ENCODE measurements at regions not wholly inside any gene's neighbourhood (a gene's known extent, or its start where the extent isn't known, plus 50 kb on each side); places are given as distances from the start of the nearest gene placed in this dataset.

DNA sequence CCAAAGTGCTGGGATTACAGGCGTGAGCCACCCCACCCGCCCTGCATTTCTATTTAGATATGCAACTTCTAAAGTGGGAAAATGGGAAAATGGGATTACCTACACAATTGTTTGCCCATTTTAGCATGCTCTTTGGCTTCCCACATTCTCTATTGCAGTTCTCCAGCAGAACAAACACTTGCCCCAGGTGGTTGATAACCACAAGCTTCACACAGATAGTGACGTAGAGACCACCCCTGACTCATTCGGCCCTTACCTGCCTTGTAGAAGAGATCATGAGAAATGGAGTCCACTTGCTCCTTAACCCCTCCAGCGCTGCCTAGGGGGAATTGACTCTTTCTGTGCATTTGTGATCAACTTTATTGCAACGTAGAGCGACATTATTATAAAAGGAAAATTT is 83.2 kb upstream of the RAP2B start:
- Histone ChIP-seq H3K4me1 (ENCODE audit: control insufficient read depth in 1 of 2, insufficient read depth in 2 of 2, low read length in 2 of 2) (no peaks in the 10 kb centered on the region), H3K36me3 (ENCODE audit: control insufficient read depth in 1 of 2, insufficient read depth in 2 of 2, low read length in 2 of 2) (no peaks in the 10 kb centered on the region), H3K27me3 (ENCODE audit: low read depth, low read length) (no peaks in the 10 kb centered on the region), H3K9me3 (ENCODE audit: control insufficient read depth in 1 of 2, low read length in 2 of 2) (no peaks in the 10 kb centered on the region), H3K4me3 (ENCODE audit: low read depth in 1 of 2, low read length in 2 of 2) (no peak overlapping the region), H3K27ac (ENCODE audit: low read length) (no peak overlapping the region)

DNA sequence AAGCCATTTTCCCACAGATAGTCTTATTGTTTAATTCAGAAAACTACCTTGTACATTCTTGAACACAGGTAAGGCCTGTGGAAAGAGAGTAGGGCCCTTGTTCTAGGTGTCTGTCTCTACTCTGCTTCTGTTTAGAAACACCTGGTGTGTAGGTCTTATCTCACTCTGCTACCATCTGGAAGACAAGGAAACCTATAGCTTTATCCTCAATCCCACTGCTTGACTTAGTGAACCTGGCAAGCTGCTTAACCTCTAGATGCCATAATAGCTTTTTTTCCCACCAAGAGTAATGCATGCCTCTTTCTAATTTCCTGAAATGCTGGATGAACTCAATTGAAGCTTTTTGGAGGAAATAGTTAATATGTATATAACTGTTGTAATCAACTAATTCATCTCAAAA is 82.6 kb upstream of the RAP2B start:
- no peaks in the 10 kb centered on the region for H3K9me3 ChIP-seq (ENCODE audit: control insufficient read depth in 1 of 2, low read length in 2 of 2)
- no peak overlapping the region for H3K4me3 ChIP-seq (ENCODE audit: low read depth in 1 of 2, low read length in 2 of 2)
- H3K27ac ChIP-seq (ENCODE audit: low read length): no peak overlapping the region
- no peaks in the 10 kb centered on the region for H3K36me3 ChIP-seq (ENCODE audit: control insufficient read depth in 1 of 2, insufficient read depth in 2 of 2, low read length in 2 of 2)
- H3K4me1 ChIP-seq (ENCODE audit: control insufficient read depth in 1 of 2, insufficient read depth in 2 of 2, low read length in 2 of 2): no peaks in the 10 kb centered on the region
- H3K27me3 ChIP-seq (ENCODE audit: low read depth, low read length): no peaks in the 10 kb centered on the region

DNA sequence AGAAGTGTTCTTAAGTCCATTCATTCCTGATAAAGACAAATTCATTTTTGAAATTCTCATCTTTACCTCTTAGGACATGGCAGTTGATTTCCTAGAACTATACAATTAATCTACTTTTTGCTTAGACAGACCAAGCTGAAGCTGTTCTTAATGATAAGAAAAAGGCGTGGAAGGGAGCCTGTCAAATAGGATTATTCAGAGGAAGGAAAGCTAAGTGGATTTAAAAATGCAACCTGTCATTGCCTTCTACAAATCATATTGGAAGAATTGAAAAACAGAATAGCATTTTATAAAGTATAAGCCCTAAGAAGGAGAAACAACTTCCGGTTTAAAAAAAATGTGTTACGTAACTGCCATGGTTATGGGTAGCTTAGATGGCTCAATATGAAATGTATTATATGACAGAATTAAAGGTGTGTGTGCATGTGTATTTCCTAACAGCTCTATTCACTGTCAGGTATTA is 81.2 kb upstream of the RAP2B start:
- H3K27me3 ChIP-seq (ENCODE audit: low read depth, low read length): no peaks in the 10 kb centered on the region
- H3K36me3 ChIP-seq (ENCODE audit: control insufficient read depth in 1 of 2, insufficient read depth in 2 of 2, low read length in 2 of 2): no peaks in the 10 kb centered on the region

DNA sequence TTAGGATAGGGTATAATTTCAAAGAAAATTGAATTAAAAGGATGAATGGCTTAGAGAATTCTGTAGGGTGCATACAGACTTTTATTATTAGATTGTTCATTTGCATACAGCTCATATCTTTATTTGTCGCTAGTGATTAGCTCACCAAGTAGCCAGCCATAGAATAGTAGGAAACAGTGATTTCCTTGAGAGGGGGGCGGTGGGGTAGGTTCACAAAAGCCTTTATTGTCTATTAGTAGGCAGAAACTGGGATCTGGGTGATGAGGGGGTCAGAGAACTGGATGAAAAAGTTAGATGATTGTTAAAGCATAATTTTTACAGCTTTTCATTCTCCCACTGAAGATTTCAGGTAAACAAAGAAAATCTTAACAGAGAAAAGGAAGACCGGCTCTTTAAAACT is 77.6 kb upstream of the RAP2B start:
- H3K27me3 ChIP-seq (ENCODE audit: low read depth, low read length): no peaks in the 10 kb centered on the region
- H3K4me1 ChIP-seq (ENCODE audit: control insufficient read depth in 1 of 2, insufficient read depth in 2 of 2, low read length in 2 of 2): no peaks in the 10 kb centered on the region
- no peak overlapping the region for H3K4me3 ChIP-seq (ENCODE audit: low read depth in 1 of 2, low read length in 2 of 2)
- H3K36me3 ChIP-seq (ENCODE audit: control insufficient read depth in 1 of 2, insufficient read depth in 2 of 2, low read length in 2 of 2): no peaks in the 10 kb centered on the region
- no peaks in the 10 kb centered on the region for H3K9me3 ChIP-seq (ENCODE audit: control insufficient read depth in 1 of 2, low read length in 2 of 2)
- H3K27ac ChIP-seq (ENCODE audit: low read length): no peak overlapping the region

More for the DNA sequence above, 81.2 kb upstream of the RAP2B start:
- H3K4me3 ChIP-seq (ENCODE audit: low read depth in 1 of 2, low read length in 2 of 2): no peak overlapping the region
- H3K4me1 ChIP-seq (ENCODE audit: control insufficient read depth in 1 of 2, insufficient read depth in 2 of 2, low read length in 2 of 2): no peaks in the 10 kb centered on the region
- no peaks in the 10 kb centered on the region for H3K9me3 ChIP-seq (ENCODE audit: control insufficient read depth in 1 of 2, low read length in 2 of 2)
- no peak overlapping the region for H3K27ac ChIP-seq (ENCODE audit: low read length)

DNA sequence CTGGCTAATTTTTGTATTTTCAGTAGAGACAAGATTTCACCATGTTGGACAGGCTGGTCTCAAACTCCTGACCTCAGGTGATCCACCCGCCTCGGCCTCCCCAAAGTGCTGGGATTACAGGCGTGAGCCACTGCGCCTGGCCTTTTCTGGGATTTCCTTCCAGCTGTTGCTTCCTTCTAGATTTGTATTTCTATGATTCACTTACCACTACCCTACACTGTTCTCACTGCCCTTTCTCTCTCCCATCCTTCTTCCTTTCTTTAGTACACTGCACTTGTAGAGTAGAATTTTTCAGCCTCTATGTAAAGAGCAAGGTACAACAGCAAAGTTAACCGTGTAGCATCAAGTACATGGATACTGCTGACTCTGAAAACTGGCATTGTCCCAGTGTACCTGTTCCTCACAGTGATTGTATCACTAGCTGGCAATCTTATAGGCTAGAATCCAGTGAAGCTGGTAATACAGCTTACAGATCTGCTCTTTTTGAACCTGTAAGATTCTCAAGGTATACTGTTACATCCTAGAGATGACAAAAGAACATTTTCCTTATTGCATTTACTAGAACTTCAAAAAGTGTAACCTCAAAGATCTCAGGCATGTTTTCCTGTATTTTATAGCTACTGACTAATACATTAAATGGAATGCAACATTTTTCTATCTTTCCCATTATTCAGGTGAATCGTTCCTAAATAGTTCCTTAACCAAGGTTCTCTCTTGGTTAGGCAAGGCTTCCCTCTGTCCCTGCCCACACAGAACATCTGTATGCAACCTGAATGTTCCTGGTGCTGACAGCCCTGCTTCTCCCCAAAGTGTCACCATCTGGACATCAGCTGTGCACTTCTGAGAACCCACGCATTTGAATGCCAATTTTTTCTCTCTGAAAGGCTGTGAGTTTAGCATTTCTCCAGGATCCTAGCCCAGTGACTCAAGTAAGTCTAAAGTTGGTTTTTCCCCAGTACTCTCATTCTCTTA is 74.1 kb upstream of the RAP2B start:
- Histone ChIP-seq H3K27me3 (ENCODE audit: low read depth, low read length) (no peaks in the 10 kb centered on the region), H3K4me3 (ENCODE audit: low read depth in 1 of 2, low read length in 2 of 2) (no peak overlapping the region), H3K36me3 (ENCODE audit: control insufficient read depth in 1 of 2, insufficient read depth in 2 of 2, low read length in 2 of 2) (no peaks in the 10 kb centered on the region), H3K4me1 (ENCODE audit: control insufficient read depth in 1 of 2, insufficient read depth in 2 of 2, low read length in 2 of 2) (no peaks in the 10 kb centered on the region), H3K9me3 (ENCODE audit: control insufficient read depth in 1 of 2, low read length in 2 of 2) (no peaks in the 10 kb centered on the region), H3K27ac (ENCODE audit: low read length) (no peak overlapping the region)

DNA sequence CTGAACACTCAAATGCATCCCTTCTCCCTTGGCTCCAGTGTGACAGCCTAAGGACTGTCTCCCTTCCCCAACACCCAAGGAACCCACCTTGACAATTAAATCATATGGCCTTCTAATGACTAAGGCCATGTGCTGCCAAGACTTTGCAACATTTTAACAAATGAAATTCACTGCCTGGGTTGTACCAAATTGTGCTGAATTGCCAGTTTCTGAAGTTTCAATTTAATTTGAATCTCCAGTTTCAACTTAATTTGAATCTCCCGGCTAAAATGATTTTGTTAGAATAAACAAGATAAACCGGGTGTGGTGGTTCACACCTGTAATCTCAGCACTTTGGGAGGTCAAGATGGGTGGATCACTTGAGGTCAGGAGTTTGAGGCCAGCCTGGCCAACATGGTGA is 72.4 kb upstream of the RAP2B start:
- Histone ChIP-seq H3K4me1 (ENCODE audit: control insufficient read depth in 1 of 2, insufficient read depth in 2 of 2, low read length in 2 of 2) (no peaks in the 10 kb centered on the region), H3K27me3 (ENCODE audit: low read depth, low read length) (no peaks in the 10 kb centered on the region), H3K4me3 (ENCODE audit: low read depth in 1 of 2, low read length in 2 of 2) (no peak overlapping the region), H3K27ac (ENCODE audit: low read length) (no peak overlapping the region), H3K36me3 (ENCODE audit: control insufficient read depth in 1 of 2, insufficient read depth in 2 of 2, low read length in 2 of 2) (no peaks in the 10 kb centered on the region), H3K9me3 (ENCODE audit: control insufficient read depth in 1 of 2, low read length in 2 of 2) (no peaks in the 10 kb centered on the region)

DNA sequence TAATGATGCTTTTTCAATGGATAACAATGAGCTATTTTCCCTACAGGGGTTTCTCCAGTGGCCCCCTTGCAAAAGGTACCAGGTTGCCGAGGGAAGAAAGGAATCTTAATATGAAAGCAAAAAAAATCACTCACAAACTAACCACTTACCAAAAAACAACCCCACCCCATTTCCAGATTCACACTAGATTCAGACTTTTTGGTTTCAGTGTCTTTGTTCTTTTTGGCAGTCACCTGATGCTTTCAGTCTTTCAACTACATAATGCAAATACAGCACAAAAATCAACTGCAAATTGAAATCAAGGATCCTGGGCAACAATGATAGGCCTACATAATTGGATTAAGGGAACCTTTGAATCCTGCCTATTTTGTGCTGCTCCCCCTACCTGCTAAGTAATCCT is 71.1 kb upstream of the RAP2B start:
- no peak overlapping the region for H3K27ac ChIP-seq (ENCODE audit: low read length)

DNA sequence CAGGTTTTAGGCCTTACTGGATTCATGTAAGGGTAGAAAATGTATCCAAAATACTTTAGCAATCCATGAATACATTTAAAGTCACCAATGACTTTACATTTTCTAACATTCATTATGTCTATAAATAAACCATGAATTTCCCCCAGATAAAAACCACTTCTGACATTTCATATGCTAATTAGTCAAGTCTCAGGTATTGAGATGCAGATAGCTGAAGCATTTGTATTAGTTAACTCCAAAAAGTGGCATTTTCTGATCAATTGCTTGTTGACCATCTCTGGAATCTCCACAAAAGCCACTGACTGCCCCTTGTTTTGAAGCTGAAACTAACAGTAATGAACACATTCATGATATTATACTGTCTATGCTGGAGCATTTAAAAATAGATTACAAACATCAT is 68.4 kb upstream of the RAP2B start:
- no peaks in the 10 kb centered on the region for H3K9me3 ChIP-seq (ENCODE audit: control insufficient read depth in 1 of 2, low read length in 2 of 2)
- no peaks in the 10 kb centered on the region for H3K4me1 ChIP-seq (ENCODE audit: control insufficient read depth in 1 of 2, insufficient read depth in 2 of 2, low read length in 2 of 2)
- H3K4me3 ChIP-seq (ENCODE audit: low read depth in 1 of 2, low read length in 2 of 2): no peak overlapping the region
- no peaks in the 10 kb centered on the region for H3K36me3 ChIP-seq (ENCODE audit: control insufficient read depth in 1 of 2, insufficient read depth in 2 of 2, low read length in 2 of 2)
- no peak overlapping the region for H3K27ac ChIP-seq (ENCODE audit: low read length)
- H3K27me3 ChIP-seq (ENCODE audit: low read depth, low read length): no peaks in the 10 kb centered on the region

More for the DNA sequence above, 71.1 kb upstream of the RAP2B start:
- H3K4me3 ChIP-seq (ENCODE audit: low read depth in 1 of 2, low read length in 2 of 2): no peak overlapping the region
- no peaks in the 10 kb centered on the region for H3K36me3 ChIP-seq (ENCODE audit: control insufficient read depth in 1 of 2, insufficient read depth in 2 of 2, low read length in 2 of 2)
- no peaks in the 10 kb centered on the region for H3K4me1 ChIP-seq (ENCODE audit: control insufficient read depth in 1 of 2, insufficient read depth in 2 of 2, low read length in 2 of 2)
- H3K9me3 ChIP-seq (ENCODE audit: control insufficient read depth in 1 of 2, low read length in 2 of 2): no peaks in the 10 kb centered on the region
- H3K27me3 ChIP-seq (ENCODE audit: low read depth, low read length): no peaks in the 10 kb centered on the region

DNA sequence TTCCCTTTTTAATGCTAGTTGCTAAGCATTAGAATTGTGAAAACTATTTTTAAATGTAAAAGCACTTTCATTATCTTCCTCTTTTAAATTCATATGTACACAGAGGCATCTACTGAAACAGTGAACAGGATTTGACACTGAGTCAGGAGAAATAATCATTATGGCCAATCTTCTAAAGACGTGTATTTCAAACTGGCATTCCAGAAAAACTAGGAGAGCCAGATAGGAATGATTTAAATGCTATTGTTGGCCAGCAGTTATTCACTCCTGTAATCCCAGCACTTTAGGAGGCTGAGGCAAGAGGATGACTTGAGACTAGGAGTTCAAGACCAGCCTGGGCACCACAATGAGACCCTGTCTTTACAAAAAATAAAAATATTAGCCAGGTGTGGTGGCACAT is 67.6 kb upstream of the RAP2B start:
- no peak overlapping the region for H3K27ac ChIP-seq (ENCODE audit: low read length)
- H3K36me3 ChIP-seq (ENCODE audit: control insufficient read depth in 1 of 2, insufficient read depth in 2 of 2, low read length in 2 of 2): no peaks in the 10 kb centered on the region
- H3K27me3 ChIP-seq (ENCODE audit: low read depth, low read length): no peaks in the 10 kb centered on the region

DNA sequence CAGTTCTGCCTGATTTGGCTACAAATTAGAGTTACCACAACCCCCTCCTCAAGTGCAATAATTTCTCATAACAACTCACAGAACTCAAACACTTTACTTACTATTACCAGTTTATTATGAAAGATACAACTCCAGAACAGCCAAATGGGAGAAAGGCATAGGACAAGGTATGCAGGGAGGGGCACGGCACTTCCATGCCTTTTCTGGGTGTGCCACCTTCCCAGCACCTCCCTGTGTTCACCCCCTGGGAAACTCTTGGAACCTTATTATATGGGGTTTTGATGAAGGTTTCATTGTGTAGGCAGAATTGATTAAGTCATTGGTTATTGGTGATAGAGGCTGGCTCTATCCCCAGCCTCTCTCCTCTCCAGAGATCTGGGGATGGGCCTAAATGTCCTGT is 66.6 kb upstream of the RAP2B start:
- Histone ChIP-seq H3K27me3 (ENCODE audit: low read depth, low read length) (no peaks in the 10 kb centered on the region), H3K4me1 (ENCODE audit: control insufficient read depth in 1 of 2, insufficient read depth in 2 of 2, low read length in 2 of 2) (no peaks in the 10 kb centered on the region), H3K9me3 (ENCODE audit: control insufficient read depth in 1 of 2, low read length in 2 of 2) (no peaks in the 10 kb centered on the region), H3K27ac (ENCODE audit: low read length) (no peak overlapping the region), H3K36me3 (ENCODE audit: control insufficient read depth in 1 of 2, insufficient read depth in 2 of 2, low read length in 2 of 2) (no peaks in the 10 kb centered on the region), H3K4me3 (ENCODE audit: low read depth in 1 of 2, low read length in 2 of 2) (no peak overlapping the region)

More for the DNA sequence above, 67.6 kb upstream of the RAP2B start:
- Histone ChIP-seq H3K4me3 (ENCODE audit: low read depth in 1 of 2, low read length in 2 of 2) (no peak overlapping the region), H3K4me1 (ENCODE audit: control insufficient read depth in 1 of 2, insufficient read depth in 2 of 2, low read length in 2 of 2) (no peaks in the 10 kb centered on the region), H3K9me3 (ENCODE audit: control insufficient read depth in 1 of 2, low read length in 2 of 2) (no peaks in the 10 kb centered on the region)

DNA sequence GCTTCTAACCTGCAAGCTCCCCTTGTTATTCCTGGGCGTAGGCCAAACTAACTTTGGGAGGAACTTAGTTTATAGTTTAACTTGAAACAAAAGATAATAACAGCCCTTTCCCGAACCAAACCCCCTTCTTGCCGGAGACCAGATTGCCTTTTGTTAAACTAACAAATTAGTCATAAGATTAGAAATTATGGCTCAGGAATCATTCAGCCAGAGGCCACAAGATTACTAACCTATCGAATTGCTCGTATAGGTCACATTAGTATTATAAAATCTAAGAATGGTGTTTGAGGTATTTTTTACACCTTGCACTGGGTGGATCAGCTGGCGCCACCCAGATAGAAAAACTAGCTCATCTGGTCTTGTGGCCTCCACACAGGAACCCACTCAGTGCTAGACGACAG is 65.3 kb upstream of the RAP2B start:
- Histone ChIP-seq H3K27me3 (ENCODE audit: low read depth, low read length) (no peaks in the 10 kb centered on the region), H3K36me3 (ENCODE audit: control insufficient read depth in 1 of 2, insufficient read depth in 2 of 2, low read length in 2 of 2) (no peaks in the 10 kb centered on the region), H3K4me3 (ENCODE audit: low read depth in 1 of 2, low read length in 2 of 2) (no peak overlapping the region), H3K9me3 (ENCODE audit: control insufficient read depth in 1 of 2, low read length in 2 of 2) (no peaks in the 10 kb centered on the region), H3K27ac (ENCODE audit: low read length) (no peak overlapping the region), H3K4me1 (ENCODE audit: control insufficient read depth in 1 of 2, insufficient read depth in 2 of 2, low read length in 2 of 2) (no peaks in the 10 kb centered on the region)

DNA sequence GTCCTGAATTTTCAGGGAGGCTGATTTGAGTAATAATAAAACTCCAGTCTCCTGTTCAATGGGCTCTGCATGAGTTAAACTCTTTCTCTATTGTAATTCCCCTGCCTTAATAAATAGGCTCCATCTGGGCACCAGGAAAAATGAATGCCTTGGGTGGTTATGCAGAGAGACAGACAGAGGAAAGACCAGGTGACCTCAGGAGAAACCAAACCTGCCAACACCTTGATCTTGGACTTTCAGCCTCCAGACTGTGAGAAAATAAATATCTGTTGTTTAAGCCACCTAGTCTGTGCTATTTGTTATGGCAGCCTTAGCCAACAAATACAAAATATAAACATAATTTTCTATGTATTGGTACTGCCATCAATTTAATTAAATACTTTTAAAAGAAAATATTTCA is 64.8 kb upstream of the RAP2B start:
- no peak overlapping the region for H3K27ac ChIP-seq (ENCODE audit: low read length)
- H3K36me3 ChIP-seq (ENCODE audit: control insufficient read depth in 1 of 2, insufficient read depth in 2 of 2, low read length in 2 of 2): no peaks in the 10 kb centered on the region
- no peak overlapping the region for H3K4me3 ChIP-seq (ENCODE audit: low read depth in 1 of 2, low read length in 2 of 2)
- no peaks in the 10 kb centered on the region for H3K4me1 ChIP-seq (ENCODE audit: control insufficient read depth in 1 of 2, insufficient read depth in 2 of 2, low read length in 2 of 2)
- H3K9me3 ChIP-seq (ENCODE audit: control insufficient read depth in 1 of 2, low read length in 2 of 2): no peaks in the 10 kb centered on the region
- no peaks in the 10 kb centered on the region for H3K27me3 ChIP-seq (ENCODE audit: low read depth, low read length)
